CD4-positive, alpha-beta T cell (primary cell): ENCODE measurements at regions not wholly inside any gene's neighbourhood (a gene's known extent, or its start where the extent isn't known, plus 50 kb on each side); places are given as distances from the start of the nearest gene placed in this dataset.

ENCODE experiments used
- ATAC-seq: fragments of 200-7000 bp; cut with Tn5 transposase; one replicate; pipeline ENCODE4 v1.10.0; 2022; ENCODE audit warnings: mild to moderate bottlenecking; ENCODE audit not compliant: poor library complexity
- CTCF ChIA-PET: fragments of 350-600 bp; sonication (Branson Sonifier 250); formaldehyde crosslinking; loops from one replicate; lab custom pipeline; 2021; ENCODE audit warnings: antibody characterized with exemption, inconsistent platforms; lab: Charles Lee
- POLR2A ChIA-PET: fragments of 350-600 bp; sonication (Branson Sonifier 250); formaldehyde crosslinking; loops from one replicate; lab custom pipeline; 2021; ENCODE audit warnings: antibody characterized with exemption, inconsistent platforms; lab: Charles Lee
- DNase-seq, 14 experiments: peaks; one replicate each; pipeline ENCODE4 v3.0.0-alpha.2; 2013 to 2020; ENCODE audit warnings: mixed read lengths in 2 of 14
- H3K27ac ChIP-seq, 2 donors: one replicate each; pipeline versions ENCODE4 v1.5.1 to v1.7.0; 2013; ENCODE audit warnings: low read length in 2 of 2, low read depth in 1 of 2, mild to moderate bottlenecking in 1 of 2
- H3K27me3 ChIP-seq, 2 experiments: 1 replicate in 1 of 2; 2 replicates in 1 of 2; pipeline versions ENCODE4 v1.6.1 to v1.7.0; 2013; ENCODE audit warnings: low read length in 2 of 2, control low read depth in 1 of 2, mild to moderate bottlenecking in 1 of 2, moderate library complexity in 1 of 2; ENCODE audit not compliant: insufficient read depth in 2 of 2, control insufficient read depth in 1 of 2
- H3K36me3 ChIP-seq: one replicate; pipeline ENCODE4 v1.6.1; 2013; ENCODE audit warnings: low read length, control low read depth; ENCODE audit not compliant: insufficient read depth
- H3K4me1 ChIP-seq: one replicate; pipeline ENCODE4 v1.6.1; 2013; ENCODE audit warnings: low read length, control low read depth; ENCODE audit not compliant: insufficient read depth
- H3K4me3 ChIP-seq: one replicate; pipeline ENCODE4 v1.5.1; 2013; ENCODE audit warnings: mild to moderate bottlenecking, low read length, moderate library complexity
- H3K9me3 ChIP-seq, 2 experiments: 1 replicate in 1 of 2; 2 replicates in 1 of 2; pipeline versions ENCODE4 v1.6.1 to v1.7.0; 2013; ENCODE audit warnings: low read length in 2 of 2, mild to moderate bottlenecking in 2 of 2, control low read depth in 1 of 2, moderate library complexity in 1 of 2; ENCODE audit not compliant: control insufficient read depth in 1 of 2, insufficient read depth in 1 of 2
- H3K27ac Mint-ChIP-seq: one replicate; pipeline ENCODE4 v1.8.0; 2020; ENCODE audit warnings: mixed read lengths
- H3K27me3 Mint-ChIP-seq: one replicate; pipeline ENCODE4 v1.8.0; 2021; ENCODE audit warnings: mixed read lengths
- H3K36me3 Mint-ChIP-seq: one replicate; pipeline ENCODE4 v1.8.0; 2021; ENCODE audit warnings: low read depth, mixed read lengths
- H3K4me1 Mint-ChIP-seq: one replicate; pipeline ENCODE4 v1.8.0; 2021; ENCODE audit warnings: low read depth, mixed read lengths
- H3K4me3 Mint-ChIP-seq: one replicate; pipeline ENCODE4 v1.8.0; 2020; ENCODE audit warnings: mild to moderate bottlenecking, mixed read lengths
- H3K9me3 Mint-ChIP-seq: one replicate; pipeline ENCODE4 v1.8.0; 2020; ENCODE audit warnings: mixed read lengths
- CTCF ChIP-seq: fragments of 200-600 bp; IDR thresholded peaks from one replicate; pipeline ENCODE4 v1.8.0; 2022; ENCODE audit warnings: antibody characterized with exemption, mild to moderate bottlenecking
- intact Hi-C, 2 experiments: fragments of 100-400 bp; cut with DNase I in 1 of 2; cut with micrococcal nuclease in 1 of 2; formaldehyde crosslinking; loops; one replicate each; pipeline versions ENCODE4 v1.15.1 to v1.9.0; 2023 to 2025; cut with DNase I, micrococcal nuclease

DNA sequence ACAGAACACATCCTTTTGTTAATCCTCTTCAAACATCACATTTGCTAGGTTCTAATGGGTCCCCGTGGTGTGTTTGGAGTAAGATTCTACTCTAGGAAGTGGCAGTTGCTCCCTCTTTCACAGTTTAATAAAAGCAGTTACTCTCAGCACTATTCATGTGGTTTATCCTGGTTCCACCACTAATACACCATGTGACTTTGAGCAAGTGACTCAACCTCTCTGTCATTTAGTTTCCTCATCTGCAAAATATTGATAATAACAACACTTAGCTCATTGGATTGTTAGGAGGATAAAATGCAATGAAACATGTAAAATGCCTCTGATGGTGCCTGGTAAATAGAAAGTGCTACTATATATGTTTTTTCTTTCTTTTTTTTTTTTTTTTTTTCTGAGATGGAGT, 488.0 kb upstream of the NOX3 start:
- DNase-seq = no peak
- ChIA-PET POLR2A (no interaction called here), CTCF (no interaction called here)
- Mint-ChIP-seq H3K4me3 (no peak overlapping the region), H3K4me1 (no peaks in the 10 kb centered on the region), H3K27me3 (no peaks in the 10 kb centered on the region), H3K27ac (no peak overlapping the region), H3K9me3 (peaks cover 2% of the 10 kb centered on the region), H3K36me3 (peaks cover 21% of the 10 kb centered on the region)
- intact Hi-C loops = no loop called here
- ATAC-seq = no peak
- TF ChIP-seq CTCF = no peak
- no peak overlapping the region for H3K4me3 ChIP-seq
- H3K27ac ChIP-seq = no peak overlapping the region
- H3K4me1 ChIP-seq = no peaks in the 10 kb centered on the region
- H3K9me3 ChIP-seq = peaks cover 9 to 18% of the 10 kb centered on the region in 2 experiments
- no peaks in the 10 kb centered on the region for H3K27me3 ChIP-seq
- H3K36me3 ChIP-seq = no peaks in the 10 kb centered on the region

- Mint-ChIP-seq H3K36me3 (peaks cover 11% of the 10 kb centered on the region), H3K4me1 (no peaks in the 10 kb centered on the region), H3K4me3 (no peak overlapping the region), H3K27ac (no peak overlapping the region), H3K27me3 (no peaks in the 10 kb centered on the region), H3K9me3 (peaks cover 5% of the 10 kb centered on the region)
- no peak for ATAC-seq
- H3K4me3 ChIP-seq = no peak overlapping the region
- H3K36me3 ChIP-seq = no peaks in the 10 kb centered on the region
- H3K9me3 ChIP-seq = peaks cover 0 to 3% of the 10 kb centered on the region in 2 experiments
- intact Hi-C loops = no loop called here
- CTCF ChIA-PET = no interaction called here
- H3K27me3 ChIP-seq = no peaks in the 10 kb centered on the region
- POLR2A ChIA-PET = no interaction called here
- H3K27ac ChIP-seq = no peak overlapping the region
- no peaks in the 10 kb centered on the region for H3K4me1 ChIP-seq
- DNase-seq = no peak
- TF ChIP-seq CTCF = no peak
Observed at GRCh38 chr6:155939253-155939652, 483.6 kb upstream of the NOX3 start.

DNA sequence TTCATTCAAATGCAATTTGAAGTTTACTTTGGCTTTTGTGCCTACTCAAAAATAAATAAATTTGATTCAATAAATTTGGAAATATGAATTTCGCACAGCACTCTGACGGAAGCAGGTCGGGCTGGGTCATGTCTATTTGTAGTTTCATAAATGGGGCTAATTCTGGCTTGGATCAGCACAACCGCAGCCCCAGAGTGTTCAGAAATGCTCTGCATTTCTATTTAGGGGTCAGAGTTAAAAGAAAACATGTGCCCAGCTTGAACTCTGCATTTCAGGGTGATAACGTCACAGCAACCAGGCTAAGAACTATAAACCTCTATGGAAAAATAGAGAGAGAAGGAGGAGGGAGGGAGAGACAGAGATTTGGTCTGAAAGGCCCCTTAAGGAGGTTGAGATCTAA, 480.9 kb upstream of the NOX3 start:
- no peaks in the 10 kb centered on the region for H3K27me3 Mint-ChIP-seq
- H3K27ac Mint-ChIP-seq = no peak overlapping the region
- no peak for ATAC-seq
- TF ChIP-seq CTCF = no peak
- POLR2A ChIA-PET = no interaction called here
- H3K27ac ChIP-seq = no peak overlapping the region
- intact Hi-C loops = no loop called here
- H3K36me3 Mint-ChIP-seq = peaks cover 13% of the 10 kb centered on the region
- peaks cover 9% of the 10 kb centered on the region for H3K9me3 Mint-ChIP-seq
- H3K4me3 ChIP-seq = no peak overlapping the region
- H3K36me3 ChIP-seq = no peaks in the 10 kb centered on the region
- H3K9me3 ChIP-seq = peaks cover 0 to 3% of the 10 kb centered on the region in 2 experiments
- no peak overlapping the region for H3K4me3 Mint-ChIP-seq
- CTCF ChIA-PET = no interaction called here
- no peak for DNase-seq
- H3K27me3 ChIP-seq = no peaks in the 10 kb centered on the region
- H3K4me1 Mint-ChIP-seq = no peaks in the 10 kb centered on the region
- no peaks in the 10 kb centered on the region for H3K4me1 ChIP-seq
